GDM1 (cell line): ENCODE measurements at regions not wholly inside any gene's neighbourhood (a gene's known extent, or its start where the extent isn't known, plus 50 kb on each side); places are given as distances from the start of the nearest gene placed in this dataset.

Source experiments
- DNase-seq: peaks from one replicate; lab custom pipeline; 2025; lab: John Stamatoyannopoulos, UW

DNA sequence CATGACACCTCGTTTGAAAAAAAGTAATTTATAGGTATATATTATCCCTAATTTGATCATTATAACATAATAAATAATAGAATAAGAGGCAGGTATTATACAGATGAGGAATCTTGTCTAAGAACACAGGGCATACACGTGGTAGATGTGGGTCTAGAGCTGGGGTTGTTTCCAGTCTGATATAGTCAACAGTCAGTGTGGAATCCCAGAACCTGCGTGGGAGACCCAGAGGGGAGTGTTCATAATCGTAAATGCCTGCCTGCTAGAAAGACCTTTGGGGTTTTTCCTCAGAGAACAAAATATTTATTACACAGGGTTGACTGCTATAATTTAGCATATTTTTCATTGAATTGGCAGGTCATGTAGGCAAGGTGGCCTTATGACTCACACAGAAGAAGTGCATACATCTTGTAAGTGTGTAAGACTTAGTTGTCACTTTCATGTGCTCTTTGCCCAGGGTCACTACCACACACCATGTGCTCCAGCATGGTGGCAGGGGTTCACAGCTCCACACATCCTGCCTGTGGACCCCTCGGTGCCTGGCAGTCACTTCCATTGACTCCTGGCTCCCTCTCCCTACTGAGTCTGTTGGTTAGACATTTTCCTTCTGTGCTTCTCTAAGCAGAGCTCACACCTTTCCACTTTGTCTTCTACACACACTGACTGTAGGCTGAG, 94.9 kb upstream of the IKZF1 start:
- DNase-seq = no peak

DNA sequence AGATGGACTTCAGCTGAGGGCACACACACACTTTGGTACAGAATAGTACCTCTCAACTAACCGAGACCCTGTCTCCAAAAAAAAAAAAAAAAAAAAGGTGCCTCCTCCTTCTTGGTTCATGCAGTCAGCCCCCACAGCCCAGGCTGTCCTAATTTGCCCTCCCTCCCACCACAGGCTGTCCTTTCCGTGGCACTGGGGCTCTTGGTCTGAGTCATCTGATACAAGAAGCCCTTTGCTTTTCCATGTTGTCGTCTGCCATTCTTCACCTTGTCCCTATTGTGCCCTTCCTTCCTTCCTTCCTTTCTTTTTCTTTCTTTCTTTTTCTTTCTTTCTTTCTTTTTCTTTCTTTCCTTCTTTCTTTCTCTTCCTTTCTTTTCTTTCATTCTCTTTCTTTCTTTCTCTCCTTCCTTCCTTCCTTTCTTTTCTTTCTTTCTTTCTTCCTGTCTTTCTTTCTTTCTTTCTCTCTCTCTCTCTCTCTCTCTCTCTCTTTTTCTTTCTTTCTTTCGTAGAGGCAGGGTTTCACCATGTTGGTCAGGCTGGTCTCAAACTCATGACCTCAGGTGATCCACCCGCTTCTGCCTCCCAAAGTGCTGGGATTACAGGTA, 96.0 kb upstream of the IKZF1 start:
- no peak for DNase-seq

DNA sequence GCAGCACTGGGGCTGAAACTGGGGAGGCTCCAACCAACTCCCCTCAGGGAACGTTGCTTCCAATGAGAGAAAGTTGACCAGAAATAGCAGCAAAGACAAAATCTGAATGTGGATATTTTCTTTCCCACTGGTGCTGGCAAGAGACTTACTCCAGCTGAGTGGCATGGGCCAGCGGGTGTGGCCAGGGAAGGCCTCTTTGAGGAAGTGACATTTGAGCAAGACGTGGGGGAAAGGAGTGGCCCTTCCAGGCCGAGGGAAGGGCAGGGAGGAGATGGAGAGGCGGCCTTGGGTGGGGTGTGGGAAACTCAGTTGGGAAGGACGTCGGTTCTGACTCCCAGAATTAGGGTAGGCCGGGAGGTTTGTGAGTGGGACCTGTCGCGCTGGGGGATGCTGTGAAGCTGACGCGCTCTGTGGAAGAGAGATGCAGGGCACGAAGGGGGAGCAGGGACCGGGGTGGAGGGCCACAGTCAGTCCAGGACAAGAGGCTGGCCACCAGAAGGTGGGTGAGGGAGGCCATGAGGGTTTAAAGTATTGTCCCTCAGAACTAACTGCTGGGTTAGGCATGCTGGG, 96.7 kb upstream of the IKZF1 start:
- no peak for DNase-seq

DNA sequence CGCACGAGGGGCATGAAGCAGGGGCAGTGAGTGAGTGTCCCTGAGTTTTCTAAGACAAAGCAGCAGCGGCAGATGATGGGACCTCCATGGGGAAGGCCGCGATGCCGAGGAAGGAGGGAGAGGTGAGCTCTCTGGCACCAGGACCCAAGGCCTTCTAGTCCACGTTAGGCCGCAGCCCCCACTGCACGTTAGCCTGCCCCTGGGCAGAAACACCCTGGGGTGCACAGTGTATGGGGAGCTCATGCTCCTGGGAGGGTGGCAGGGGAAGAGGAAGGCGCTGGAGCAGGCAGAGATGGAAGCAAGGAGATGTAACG, 97.3 kb upstream of the IKZF1 start:
- DNase-seq = no peak

DNA sequence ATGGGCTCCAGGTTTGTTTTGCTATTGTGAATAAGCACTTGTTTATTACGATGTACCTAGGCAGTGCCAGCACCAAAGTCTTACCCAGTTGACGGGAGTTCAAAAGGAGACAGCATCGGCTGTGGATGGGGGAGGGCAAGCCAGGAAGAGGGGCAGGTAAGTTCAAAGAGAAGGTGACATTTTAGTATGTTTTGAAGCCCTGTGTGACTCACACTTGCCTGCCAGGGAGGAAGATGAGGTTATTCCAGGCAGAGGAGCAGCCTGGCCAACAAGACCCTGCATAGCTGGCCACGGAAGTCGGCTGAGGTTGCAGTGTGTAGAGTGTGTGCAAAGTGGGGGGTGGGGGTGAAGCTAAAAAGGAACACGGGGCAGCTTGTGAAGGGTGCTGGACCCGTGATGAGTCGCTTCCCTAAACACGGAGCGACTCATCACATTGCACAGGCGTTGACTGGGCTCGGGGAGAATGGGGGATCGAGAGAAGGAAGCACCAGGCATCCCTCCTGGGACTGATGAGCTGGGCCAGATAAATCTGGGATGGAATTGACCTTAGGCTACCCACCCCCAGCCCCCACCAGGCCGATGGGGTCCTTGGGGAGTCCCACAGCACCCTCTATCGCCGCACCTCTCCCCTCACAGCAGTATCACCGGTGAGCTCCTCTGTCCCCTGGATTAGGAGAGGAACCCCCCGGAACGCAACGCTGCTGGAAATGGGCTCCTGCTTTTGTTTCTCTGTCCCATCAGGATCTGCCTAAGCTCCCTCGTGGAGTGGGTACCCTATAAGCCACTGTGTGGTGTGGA, 97.9 kb upstream of the IKZF1 start:
- peak; percentile 54 for DNase-seq

DNA sequence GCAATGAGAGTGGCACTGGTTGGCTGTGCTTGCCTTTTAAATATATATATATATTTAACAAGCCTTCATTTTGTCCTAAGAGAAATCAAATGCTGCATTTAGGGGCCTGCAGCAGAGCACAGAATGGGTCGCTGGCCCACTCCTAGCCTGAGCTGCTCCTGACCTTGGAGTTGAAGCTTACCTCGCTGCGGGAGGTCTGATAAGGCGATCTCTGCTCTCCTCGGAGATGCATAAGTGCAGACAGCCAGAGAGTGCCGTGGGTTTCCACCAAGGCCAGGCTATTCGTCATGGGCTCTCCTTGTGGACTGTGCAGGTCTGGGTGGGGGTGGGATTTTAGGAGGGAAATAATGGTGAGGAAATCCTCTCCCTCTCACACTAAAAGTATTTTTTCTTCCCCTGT, 99.5 kb upstream of the IKZF1 start:
- DNase-seq = no peak

DNA sequence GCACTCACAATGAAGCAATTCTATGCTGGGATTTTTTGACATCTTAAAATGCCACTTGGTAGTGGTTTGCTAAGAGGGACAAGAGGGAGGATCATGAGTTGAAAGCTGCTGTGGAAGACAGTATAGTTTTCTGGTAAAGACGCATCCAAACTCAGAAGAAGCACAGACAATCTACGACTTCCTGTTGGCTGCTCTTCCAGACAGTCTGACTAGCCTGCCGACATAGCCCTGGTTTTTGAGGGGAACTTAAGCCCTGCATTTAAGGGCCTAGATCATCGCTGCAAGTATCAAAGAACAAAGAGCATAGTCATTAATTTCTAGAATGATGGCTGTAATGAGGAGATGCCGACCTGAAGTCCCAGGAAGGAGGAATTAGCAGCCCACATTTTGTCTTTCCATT, 99.9 kb upstream of the IKZF1 start:
- DNase-seq = no peak

DNA sequence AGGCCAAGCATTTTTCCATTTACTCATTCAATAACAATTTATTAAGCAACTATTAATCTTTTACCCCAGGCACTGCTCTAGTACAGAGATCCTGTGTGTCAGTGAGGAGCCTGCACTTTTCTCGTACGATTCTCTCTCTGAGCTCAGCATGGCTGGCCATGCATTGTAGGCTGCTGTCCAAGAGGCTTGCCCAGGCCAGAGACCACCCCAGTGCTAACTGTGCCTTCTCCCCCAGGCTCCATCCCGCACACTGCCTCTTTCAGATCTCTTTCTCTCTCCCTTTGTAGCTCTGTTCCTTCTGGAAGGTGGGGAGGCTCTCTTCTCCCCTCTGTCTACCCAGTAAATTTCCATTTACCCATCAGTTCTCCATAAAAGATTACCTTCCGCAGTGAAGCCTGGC, 101.0 kb upstream of the IKZF1 start:
- DNase-seq = no peak

DNA sequence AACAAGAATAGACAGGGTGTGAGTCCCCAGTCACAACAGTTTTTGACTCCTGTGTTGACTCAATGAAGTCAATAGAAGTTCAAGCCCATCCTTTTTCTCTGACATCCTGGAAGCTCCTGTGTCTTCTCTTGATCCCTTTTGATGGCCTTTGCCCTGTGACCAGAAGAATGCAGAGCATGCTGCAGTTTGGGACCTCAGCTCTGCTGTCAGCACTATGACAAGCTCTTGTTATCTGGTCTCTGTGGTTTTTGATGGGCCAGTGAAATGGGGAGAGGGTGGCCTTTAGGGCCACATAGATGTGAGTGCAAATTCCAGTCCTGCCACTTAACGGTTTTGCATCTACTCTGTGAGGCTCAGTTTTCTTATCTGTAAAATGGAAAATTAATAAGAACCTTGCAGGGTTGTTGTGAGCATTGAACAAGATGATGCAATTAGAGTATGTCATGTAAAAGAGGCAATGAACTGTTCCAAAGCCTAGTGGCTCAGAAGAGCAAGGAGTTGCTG, 102.4 kb upstream of the IKZF1 start:
- DNase-seq = no peak

DNA sequence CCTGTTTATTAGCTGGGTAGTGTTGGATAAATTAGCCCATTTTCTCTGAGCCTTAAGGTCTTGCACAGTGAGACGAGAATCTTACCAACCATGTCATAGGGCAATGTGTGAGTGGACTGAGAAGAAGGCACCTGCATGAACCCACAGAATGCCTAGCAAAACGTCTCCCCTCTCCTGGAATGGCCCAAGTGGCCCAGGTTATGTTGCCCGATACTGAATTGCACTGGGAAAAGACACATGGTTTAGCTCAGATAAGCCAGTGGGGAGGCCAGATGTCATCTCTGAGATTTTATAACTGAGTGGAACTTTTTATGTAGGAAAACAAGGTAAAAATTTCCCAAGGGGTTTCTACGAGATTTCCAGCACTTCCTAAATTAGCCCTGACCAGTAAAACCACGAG, 104.7 kb upstream of the IKZF1 start:
- no peak for DNase-seq

DNA sequence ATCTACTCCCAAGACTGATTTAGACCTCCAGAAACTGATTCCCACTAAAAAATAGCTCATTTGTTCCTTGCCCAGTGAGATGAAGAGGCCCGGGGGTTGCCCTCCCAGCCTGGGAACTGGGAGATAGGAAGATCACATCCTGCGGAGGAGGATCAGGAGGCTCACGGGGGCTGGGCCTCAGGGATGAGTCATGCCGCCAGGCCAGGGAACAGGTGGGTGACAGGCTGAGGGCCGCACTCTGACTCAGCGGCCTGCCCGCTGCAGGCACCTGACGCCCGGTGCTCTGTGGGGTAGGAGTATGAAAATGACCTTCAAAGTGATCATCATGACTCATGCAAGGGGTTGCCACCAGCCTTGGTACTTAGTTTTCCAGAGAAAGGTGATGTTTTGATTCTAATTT, 104.5 kb upstream of the ZPBP start:
- DNase-seq = no peak

DNA sequence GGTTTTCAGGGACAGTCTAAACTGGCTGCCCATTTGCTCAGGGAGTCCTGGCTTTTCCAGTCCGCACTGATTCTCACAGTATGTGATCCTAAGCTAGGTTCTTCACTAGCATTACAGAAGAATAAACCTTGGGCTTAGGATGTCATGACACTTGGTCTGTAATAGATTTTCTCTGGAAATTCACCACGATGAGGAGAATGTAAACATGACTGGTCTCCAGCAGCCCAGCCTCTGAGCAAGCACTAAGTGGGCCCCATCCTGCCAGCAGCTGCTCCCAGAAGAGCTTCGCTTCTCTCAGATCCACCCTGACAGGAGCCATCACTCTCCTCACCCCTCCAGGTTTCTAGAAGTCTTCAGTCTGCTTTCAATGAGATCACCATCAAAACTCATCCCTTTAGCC, 103.7 kb upstream of the ZPBP start:
- no peak for DNase-seq

DNA sequence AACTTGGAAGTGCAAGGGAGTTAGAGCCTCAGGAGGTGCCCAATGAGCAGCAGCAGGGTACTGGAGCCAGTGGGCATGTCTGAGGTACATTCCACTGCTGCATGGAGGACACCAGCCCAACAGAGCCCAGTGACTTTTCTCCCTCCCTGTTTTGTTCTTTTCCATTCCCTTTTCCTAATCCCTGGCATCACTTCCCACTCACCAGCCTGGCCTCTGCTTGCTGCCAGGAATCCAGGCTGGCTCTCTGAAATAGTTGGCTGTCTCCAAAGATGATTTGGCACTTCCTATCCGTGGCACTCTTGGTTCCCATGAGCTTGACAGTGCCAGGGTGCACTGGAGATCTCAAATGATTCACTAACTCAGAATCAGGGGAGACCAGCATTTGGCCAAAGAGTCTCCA, 97.7 kb upstream of the ZPBP start:
- no peak for DNase-seq

DNA sequence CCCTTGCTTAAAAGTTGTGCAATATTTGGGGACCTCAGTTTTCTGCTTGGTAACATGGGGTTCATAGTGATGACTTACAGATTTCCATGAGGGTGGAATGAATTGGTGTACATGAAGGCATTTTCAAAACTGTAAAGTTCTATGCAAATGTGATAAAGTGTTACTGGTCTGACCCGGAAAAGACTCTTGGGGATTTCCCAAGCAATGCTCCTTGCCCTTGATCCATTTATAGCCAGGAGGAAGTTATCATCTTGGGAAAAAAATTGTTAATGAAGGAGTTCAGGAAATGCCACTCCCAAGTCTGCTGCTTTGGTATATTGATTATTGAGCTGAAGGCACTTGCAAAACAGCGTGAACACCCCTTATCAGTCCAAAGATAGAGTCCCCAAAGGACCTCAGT, 96.3 kb upstream of the ZPBP start:
- no peak for DNase-seq

DNA sequence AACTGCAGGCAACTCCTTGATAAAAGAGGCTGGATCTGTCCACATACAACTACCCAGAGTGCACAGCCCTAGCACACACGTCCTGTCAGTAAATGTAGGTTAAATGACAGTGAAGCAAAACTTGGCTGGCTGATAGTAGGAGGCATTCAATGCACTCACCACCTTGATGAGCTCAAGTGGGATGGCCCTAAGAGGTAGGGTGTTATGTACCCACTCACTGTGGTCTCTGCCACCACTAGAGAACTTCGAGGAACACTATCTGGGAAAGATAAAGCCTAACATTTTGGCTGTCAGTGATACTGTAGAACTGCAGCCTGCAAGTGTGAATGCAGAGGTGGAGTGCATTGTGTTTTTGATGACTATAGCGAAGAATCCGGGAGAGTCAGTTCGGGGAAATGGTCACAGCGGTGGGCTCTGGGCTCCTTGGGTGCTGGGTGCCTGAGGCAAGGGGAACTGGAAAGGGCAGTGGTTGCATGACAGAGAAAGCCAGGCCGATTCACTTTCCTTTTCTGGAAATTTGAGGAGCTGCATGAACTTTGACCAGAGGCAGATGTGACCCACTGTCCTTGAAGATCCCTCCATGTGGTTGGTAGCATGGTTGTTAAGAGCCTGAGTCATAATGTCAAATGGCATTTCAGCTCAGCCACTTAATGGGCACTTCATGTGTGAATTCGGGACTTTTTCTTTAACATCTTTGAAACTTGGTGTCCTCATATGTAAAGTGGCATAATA, 93.1 kb upstream of the ZPBP start:
- DNase-seq = no peak

DNA sequence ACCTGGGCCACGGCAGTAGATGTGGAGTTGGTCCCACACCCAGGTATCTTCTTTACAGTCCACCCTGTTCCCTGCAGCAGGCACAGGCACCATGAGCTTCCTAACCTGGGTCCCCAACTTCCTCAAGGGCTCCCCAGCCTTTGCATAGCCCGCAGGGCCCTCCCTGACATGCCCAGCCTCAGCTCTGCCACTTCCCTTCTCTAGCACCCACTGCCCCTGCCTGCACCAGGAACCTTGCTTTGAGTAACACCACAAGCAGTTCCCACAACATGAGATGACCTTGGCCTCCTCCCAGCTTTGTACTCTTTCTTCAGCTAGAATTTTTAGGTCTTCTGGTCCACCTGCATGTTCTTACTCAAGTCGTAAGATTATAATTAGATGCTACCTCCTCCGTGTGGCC, 92.2 kb upstream of the ZPBP start:
- no peak for DNase-seq

DNA sequence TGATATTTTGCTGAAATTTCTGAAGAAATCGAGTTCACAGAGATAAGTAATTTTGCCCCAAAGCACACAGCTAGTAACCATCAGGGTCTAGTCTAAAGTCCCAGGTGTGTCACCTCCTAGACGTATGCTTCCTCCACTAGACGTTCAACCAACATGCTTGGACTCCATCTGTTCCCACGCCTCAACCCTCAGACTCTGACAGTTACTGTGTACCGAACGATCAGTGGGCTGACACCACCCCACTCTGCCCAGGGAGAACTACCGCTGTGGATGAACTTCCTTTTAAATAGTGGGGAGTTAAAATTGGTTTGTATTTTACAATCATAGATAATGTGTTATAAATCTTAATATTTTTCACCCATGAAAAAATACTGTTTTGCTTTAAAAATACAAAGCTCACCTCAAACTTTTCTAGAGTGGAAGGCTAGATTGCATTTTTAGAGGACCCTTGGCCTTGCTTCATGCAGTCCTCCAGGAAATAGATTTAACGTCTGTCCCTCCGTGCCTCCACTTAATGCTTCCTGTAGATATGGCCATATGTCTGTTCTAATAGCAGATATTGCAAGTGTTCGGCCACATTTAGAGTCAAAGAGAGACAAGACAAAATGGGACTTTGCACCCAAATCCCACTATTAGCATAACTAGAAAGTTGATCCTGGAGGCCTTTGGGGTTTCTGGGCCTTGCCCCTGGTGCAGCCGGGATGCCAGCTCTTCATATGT, 91.4 kb upstream of the ZPBP start:
- DNase-seq = no peak

DNA sequence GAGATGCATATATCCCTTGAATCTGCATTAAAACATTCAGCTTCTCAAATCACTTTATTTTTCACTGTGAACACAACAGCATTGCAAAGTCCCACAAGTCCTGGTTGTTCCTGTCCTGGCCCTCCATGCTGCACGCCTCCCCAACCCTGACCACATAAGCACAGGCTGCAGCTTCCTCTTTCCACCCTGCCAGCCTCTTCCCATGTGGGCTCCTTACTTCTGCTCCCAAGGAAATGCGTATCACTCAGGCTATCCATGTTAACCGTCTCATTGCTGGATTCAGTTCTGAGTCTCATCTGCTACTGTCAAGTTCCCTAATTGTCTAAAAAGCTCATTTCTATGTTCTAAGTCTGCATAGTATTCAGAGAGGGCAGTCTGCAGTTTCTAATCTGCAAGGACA, 89.7 kb upstream of the ZPBP start:
- DNase-seq = peak; percentile 70

DNA sequence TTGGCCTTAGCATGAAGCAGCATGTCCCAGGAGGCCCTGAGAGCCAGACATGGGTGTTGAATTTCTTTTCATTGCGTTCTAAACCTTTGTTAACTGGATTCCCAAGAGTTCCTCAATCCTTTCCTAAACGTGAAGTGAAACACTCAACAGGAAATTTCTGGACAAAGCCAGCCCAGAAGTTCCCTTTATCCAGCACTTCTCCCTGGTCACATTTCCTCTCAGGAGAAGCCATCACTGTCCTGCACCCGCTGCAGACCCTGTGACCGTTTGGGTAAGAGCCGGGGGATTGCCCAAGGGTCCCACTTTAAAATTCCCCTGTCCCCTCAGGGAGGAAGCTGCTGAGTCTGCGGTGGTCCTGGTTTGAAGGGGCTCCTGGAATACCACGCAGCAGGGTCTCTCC, 88.0 kb upstream of the ZPBP start:
- no peak for DNase-seq

DNA sequence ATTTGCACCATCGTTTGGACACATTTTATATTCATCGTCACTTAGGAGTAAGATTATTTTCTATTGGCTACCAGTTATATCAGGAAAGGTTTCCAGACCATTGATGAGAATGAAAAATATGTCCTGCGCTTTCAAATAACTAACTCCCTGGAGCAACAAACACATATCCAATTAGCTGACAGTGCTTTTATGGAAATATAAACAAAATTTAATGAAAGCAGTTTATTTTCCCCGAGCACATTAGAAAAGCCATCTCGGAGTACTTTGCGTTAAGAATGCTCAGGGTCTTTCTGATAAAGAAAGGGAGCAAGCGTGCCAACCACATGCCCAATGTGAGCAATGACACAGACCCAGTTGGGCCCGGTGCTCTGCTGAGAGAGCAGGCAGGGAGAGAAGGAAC, 85.1 kb upstream of the ZPBP start:
- DNase-seq = no peak

DNA sequence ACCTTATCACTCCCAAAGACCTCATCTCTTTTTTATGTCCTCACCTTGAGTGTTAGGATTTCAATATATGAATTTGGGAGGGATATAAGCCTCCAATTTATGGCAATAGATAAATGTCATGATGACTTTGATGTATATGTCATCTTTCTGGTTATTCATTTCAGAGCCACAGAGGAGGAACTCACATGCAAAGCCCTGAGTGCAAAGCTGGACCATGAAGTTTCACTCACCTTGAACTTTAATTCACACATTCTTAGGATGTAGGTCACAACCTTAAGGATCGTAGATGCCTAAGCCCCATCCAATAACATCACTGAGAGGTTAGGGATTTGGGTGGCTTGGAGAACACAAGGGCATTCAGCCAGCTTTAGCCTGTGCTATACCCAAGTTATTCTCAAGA, 81.9 kb upstream of the ZPBP start:
- DNase-seq = no peak
